ENCODE measurements at regions not wholly inside any gene's neighbourhood (a gene's known extent, or its start where the extent isn't known, plus 50 kb on each side); places are given as distances from the start of the nearest gene placed in this dataset.

DNA sequence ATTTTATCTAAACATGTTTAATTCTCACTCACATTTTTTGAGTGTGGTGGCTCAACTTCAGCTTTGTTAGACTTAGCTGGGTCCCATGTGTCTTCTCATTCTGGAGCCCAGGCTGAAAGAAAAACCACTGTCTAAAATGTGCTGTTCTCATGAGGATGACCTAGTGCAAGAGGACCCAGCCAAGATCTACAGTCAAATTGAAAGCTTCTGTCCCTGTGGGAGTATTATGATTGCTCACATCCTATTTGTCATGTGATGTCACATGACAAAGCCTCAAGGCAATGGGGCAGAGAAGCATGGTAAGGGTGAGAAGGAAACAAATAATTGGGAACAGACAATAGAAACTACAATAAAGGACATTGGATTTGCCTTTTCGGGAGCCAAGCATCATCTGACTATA, 113.4 kb upstream of the ASTN2 start:
- H3K4me2 ChIP-seq (ENCODE audit: low read length) = no peak overlapping the region
- POLR2A ChIA-PET = no interaction called here

DNA sequence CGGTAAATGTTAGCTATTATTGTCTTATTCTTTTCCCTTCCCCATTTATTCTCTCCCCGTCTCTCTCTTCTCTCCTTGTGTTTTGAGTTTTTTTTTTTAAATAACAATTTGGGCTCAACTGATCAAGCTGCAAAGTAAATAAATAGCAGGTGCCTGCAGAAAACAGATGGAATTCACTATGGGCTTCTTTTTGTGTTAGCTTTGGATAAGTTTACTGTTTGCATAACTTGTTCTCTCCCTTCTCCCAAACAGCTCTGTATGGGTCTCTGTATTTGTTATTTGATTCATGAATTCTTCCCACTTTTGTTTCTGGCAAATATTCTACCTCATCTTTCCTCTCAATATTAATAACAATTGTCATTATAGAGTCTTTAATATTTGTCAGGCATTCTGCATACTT, 111.8 kb upstream of the ASTN2 start:
- TF ChIP-seq EZH2phosphoT487 (IDR thresholded peaks at IDR 0.05; ENCODE audit: borderline replicate concordance, low read depth, low read length) = no peak
- no peak for TF ChIP-seq CTCF (conservative IDR thresholded peaks at IDR 0.05; ENCODE audit: low read length)
- Histone ChIP-seq H3K27ac (ENCODE audit: low read depth, low read length, poor library complexity, severe bottlenecking) (no peak overlapping the region), H3K9me3 (ENCODE audit: low read length) (no peaks in the 10 kb centered on the region), H3K4me3 (ENCODE audit: low read depth, low read length, poor library complexity, severe bottlenecking) (no peak overlapping the region), H3K9me2 (ENCODE audit: insufficient read depth, low read length) (no peaks in the 10 kb centered on the region; the same call in 1 of the 2 replicates), H2AFZ (ENCODE audit: low read length) (no peak overlapping the region), H3K79me2 (ENCODE audit: insufficient read depth, low read depth, low read length) (no peaks in the 10 kb centered on the region), H4K20me1 (ENCODE audit: insufficient read depth, low read length) (no peaks in the 10 kb centered on the region), H3K4me2 (ENCODE audit: low read length) (no peak overlapping the region), H3K4me1 (ENCODE audit: insufficient read depth, low read length, poor library complexity, severe bottlenecking) (no peaks in the 10 kb centered on the region), H3K36me3 (ENCODE audit: insufficient read depth, low read length) (no peaks in the 10 kb centered on the region)
- intact Hi-C loops (cut with micrococcal nuclease; ENCODE audit: unreplicated experiment) = no loop called here
- CTCF ChIA-PET (ENCODE audit: unreplicated experiment) = no interaction called here
- POLR2A ChIA-PET = interaction anchor here (0.6 to 0.7 kb wide), 2 partner anchors 324 to 1136 kb away, joined by 3 read pairs; no protein-coding TSS in a partner anchor
- no TSS peak for BruUV-seq (replicated peaks)
- DNase-seq (ENCODE audit: low spot score) = no peak

More for the DNA sequence above, 113.4 kb upstream of the ASTN2 start:
- CTCF ChIA-PET (ENCODE audit: unreplicated experiment) = no interaction called here
- intact Hi-C loops (cut with micrococcal nuclease; ENCODE audit: unreplicated experiment) = no loop called here
- Histone ChIP-seq H3K27ac (ENCODE audit: low read depth, low read length, poor library complexity, severe bottlenecking) (no peak overlapping the region), H3K79me2 (ENCODE audit: insufficient read depth, low read depth, low read length) (no peaks in the 10 kb centered on the region), H3K9me2 (ENCODE audit: insufficient read depth, low read length) (no peaks in the 10 kb centered on the region; the same call in 1 of the 2 replicates), H3K36me3 (ENCODE audit: insufficient read depth, low read length) (no peaks in the 10 kb centered on the region), H3K4me3 (ENCODE audit: low read depth, low read length, poor library complexity, severe bottlenecking) (no peak overlapping the region), H2AFZ (ENCODE audit: low read length) (no peak overlapping the region), H4K20me1 (ENCODE audit: insufficient read depth, low read length) (no peaks in the 10 kb centered on the region), H3K9me3 (ENCODE audit: low read length) (no peaks in the 10 kb centered on the region), H3K4me1 (ENCODE audit: insufficient read depth, low read length, poor library complexity, severe bottlenecking) (no peaks in the 10 kb centered on the region)
- no peak for DNase-seq (ENCODE audit: low spot score)
- no peak for TF ChIP-seq CTCF (conservative IDR thresholded peaks at IDR 0.05; ENCODE audit: low read length)
- no peak for TF ChIP-seq EZH2phosphoT487 (IDR thresholded peaks at IDR 0.05; ENCODE audit: borderline replicate concordance, low read depth, low read length)
- no TSS peak for BruUV-seq (replicated peaks)

- no TSS peak for BruUV-seq (replicated peaks)
- H3K4me2 ChIP-seq (ENCODE audit: low read length) = no peak overlapping the region
- H3K79me2 ChIP-seq (ENCODE audit: insufficient read depth, low read depth, low read length) = no peaks in the 10 kb centered on the region
- intact Hi-C loops (cut with micrococcal nuclease; ENCODE audit: unreplicated experiment) = no loop called here
- ChIA-PET CTCF (ENCODE audit: unreplicated experiment) (no interaction called here), POLR2A (interaction anchor here (1.4 kb wide), 1 partner anchor 11 kb away, joined by 3 read pairs; no protein-coding TSS in a partner anchor)
- H3K9me3 ChIP-seq (ENCODE audit: low read length) = no peaks in the 10 kb centered on the region
- no peaks in the 10 kb centered on the region; the same call in 1 of the 2 replicates for H3K9me2 ChIP-seq (ENCODE audit: insufficient read depth, low read length)
- H3K4me1 ChIP-seq (ENCODE audit: insufficient read depth, low read length, poor library complexity, severe bottlenecking) = no peaks in the 10 kb centered on the region
- H3K27ac ChIP-seq (ENCODE audit: low read depth, low read length, poor library complexity, severe bottlenecking) = no peak overlapping the region
- no peaks in the 10 kb centered on the region for H3K36me3 ChIP-seq (ENCODE audit: insufficient read depth, low read length)
- H3K4me3 ChIP-seq (ENCODE audit: low read depth, low read length, poor library complexity, severe bottlenecking) = no peak overlapping the region
- no peak for TF ChIP-seq CTCF (conservative IDR thresholded peaks at IDR 0.05; ENCODE audit: low read length)
- no peak for TF ChIP-seq EZH2phosphoT487 (IDR thresholded peaks at IDR 0.05; ENCODE audit: borderline replicate concordance, low read depth, low read length)
- no peak for DNase-seq (ENCODE audit: low spot score)
- no peaks in the 10 kb centered on the region for H4K20me1 ChIP-seq (ENCODE audit: insufficient read depth, low read length)
- no peak overlapping the region for H2AFZ ChIP-seq (ENCODE audit: low read length)
These were observed 108.8 kb upstream of the ASTN2 start for GRCh38 chr9:117523531-117524153.
